GM21526 (cell line): ENCODE measurements at regions not wholly inside any gene's neighbourhood (a gene's known extent, or its start where the extent isn't known, plus 50 kb on each side); places are given as distances from the start of the nearest gene placed in this dataset.
"Not testable (repeated sequence)": the region's sequence is repeated elsewhere in the genome, so short reads cannot be mapped to it uniquely, and the experiment has no call there.

Source experiments
- ATAC-seq: cut with Tn5 transposase; IDR thresholded peaks from one replicate; pipeline ENCODE4 v1.9.1; 2021; ENCODE audit warnings: moderate library complexity; ENCODE audit not compliant: unreplicated experiment, low FRiP score

GRCh38 chr7:85396676-85397075 is 209.8 kb upstream of the SEMA3D start:
- ATAC-seq: no peak

GRCh38 chr7:85392789-85393188 is 205.9 kb upstream of the SEMA3D start:
- no peak for ATAC-seq

DNA sequence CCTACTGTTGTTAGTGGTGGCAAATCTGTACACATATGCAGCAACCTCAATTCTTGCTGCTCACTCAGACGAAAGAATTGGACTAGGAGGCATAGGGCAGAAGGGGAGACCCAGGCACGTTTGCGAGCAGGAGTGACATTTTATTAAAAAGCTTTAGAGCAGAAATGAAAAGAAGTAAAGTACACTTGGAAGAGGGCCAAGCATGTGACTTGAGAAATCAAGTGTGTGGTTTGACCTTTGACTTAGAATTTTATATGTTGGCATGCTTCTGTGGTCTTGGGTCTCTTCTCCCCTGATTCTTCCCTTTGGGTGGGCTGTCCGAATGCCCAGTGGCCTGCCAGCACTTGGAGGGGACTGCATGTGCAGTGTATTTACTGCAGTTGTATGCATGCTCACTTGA is 205.5 kb upstream of the SEMA3D start:
- ATAC-seq: no peak

DNA sequence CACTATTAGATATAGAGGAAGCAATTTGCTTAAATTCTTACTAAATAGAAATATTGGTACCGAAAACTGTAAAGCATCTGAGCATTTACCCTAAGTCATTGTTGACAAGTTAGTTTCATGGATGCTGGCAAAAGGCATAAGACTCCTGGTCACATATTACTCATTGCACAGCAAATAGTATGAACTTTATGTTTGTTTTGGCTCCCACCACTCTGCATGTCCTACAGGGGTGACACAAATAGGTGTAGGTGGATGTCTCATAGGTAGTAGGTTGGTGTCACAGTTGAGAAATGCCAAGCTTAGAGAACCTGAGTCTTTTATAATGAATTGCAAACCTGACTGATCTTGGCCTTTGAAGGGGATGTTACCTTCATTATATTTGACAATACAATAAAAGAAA is 199.6 kb upstream of the SEMA3D start:
- ATAC-seq: no peak

DNA sequence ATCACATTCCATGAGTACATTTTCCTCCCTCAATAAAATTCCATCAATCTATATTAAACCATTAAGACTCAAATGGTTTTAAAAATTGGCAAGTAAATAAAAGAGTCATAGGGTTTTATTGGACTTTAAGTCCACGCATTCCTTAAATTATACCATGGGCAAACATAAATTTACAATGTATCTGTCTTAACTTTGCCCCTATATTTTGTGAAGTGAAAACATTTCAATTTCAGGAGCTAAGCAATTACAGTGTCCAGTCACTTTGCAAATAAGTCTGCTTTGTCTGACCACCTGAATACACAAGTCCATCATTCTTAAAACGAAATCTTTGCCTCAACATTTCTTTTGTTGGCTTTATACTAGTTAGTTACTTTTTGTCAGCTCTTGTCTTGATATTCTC is 197.5 kb upstream of the SEMA3D start:
- no peak for ATAC-seq

- no peak for ATAC-seq
These were observed 194.4 kb upstream of the SEMA3D start for GRCh38 chr7:85381212-85381611.

DNA sequence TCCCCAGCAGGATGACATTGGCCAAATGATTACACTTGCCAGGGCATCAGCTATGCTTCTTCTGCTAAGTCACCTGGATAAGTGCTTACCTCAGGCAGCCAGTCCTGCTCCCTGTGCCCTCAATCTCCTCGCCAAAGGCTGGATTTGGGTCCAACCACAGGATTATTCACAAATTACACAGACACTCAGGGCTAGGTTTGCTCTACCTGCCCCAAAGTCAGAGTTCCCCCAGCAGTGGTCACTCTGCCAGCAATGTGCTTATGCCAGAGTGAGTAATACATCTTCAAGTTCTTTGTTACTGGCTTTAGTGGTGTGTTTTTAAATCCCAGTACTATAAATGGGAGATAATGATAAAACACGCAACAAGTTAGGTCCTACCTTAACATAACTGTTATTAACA is 189.7 kb upstream of the SEMA3D start:
- no peak for ATAC-seq

DNA sequence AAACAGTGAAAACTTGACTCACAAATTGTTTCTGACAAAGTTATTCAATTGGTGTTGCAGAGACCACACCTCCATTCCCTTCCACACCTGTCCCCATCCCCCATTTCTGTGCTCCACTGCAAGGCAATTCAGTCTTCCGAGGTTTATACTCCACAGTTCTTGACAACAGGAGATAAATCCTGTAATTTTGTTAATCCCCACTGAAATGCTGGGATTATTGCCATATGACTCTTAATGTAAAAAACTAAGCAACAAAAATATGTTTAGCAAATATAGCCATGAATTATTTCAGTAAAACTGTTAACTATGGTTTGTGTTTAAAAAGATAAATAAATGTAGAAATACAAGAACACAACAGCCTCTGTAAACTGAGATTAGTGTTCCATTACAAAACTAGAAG is 170.1 kb upstream of the SEMA3D start:
- no peak for ATAC-seq

DNA sequence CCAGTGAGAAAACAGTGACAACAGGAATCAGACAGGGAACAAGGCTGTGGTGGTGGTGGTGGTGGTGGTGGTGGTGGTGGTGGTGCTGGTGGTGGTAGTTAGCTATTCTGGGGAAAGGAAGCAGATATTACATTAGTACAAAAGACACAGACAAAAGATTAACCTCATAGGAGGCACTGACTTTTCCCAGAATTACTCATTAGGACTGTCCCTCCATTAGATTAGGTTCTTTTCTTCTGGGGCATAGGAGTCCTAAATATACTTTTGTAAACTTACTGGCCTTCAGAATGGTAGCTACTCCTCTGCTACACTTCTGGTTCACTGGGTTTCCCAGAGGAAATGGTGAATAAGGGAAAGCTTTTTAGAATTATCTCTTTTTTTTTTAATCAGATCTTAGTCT is 156.6 kb upstream of the SEMA3D start:
- no peak for ATAC-seq

- no peak for ATAC-seq
These were observed 155.9 kb upstream of the SEMA3D start for GRCh38 chr7:85342781-85343180.

GRCh38 chr7:85341973-85342372 is 155.1 kb upstream of the SEMA3D start:
- no peak for ATAC-seq

DNA sequence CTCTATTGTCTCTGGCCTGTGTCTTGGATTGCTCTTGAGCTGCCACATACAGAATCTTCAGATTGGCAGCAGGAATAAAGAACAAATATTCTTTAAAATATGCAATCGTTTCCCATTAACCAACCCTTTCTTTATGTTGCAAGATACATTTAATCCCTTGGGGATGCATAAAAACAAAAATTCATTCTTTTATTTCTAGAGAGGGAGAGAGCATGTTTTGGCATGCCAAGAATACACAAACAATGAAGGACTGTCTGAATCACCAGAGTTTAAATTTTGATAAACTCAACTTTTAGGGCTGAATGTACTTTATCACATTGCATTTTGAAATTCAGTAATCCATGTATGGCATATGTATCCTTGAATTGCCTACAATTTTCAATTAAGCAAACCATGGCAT is 154.3 kb upstream of the SEMA3D start:
- no peak for ATAC-seq

GRCh38 chr7:85336086-85336485 is 149.2 kb upstream of the SEMA3D start:
- no peak for ATAC-seq

DNA sequence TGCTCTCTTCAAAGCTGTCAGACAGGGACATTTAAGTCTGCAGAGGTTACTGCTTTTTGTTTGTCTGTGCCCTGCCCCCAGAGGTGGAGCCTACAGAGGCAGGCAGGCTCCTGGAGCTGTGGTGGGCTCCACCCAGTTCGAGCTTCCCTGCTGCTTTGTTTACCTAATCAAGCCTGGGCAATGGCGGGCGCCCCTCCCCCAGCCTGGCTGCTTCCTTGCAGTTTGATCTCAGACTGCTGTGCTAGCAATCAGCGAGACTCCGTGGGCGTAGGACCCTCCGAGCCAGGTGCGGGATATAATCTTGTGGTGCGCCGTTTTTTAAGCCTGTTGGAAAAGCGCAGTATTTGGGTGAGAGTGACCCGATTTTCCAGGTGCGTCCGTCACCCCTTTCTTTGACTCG is 148.3 kb upstream of the SEMA3D start:
- not testable (repeated sequence) for ATAC-seq

DNA sequence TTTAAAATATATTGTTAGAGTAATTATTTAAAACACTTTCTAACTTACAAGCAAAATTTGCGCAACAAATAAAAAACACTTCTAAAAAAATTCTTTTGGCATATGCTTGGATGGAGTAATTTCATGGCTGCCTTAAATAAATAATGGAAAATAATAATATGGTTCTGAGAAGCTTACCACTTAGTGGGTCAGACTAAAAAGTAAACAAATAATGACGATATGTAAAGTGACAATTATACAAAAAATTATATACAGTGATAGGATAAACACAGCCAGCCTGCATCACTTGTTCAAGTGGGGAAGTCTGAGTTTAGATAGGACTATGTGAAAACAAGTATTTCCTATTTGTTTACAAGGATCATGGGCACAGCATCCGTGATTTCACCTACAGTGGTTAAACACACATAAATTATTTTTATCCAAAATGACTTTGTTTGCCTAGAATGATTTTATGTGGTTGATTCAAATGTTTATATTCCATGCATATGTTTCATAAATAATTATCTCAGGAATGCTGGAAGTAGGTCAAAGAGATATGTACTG is 141.7 kb upstream of the SEMA3D start:
- ATAC-seq: no peak

DNA sequence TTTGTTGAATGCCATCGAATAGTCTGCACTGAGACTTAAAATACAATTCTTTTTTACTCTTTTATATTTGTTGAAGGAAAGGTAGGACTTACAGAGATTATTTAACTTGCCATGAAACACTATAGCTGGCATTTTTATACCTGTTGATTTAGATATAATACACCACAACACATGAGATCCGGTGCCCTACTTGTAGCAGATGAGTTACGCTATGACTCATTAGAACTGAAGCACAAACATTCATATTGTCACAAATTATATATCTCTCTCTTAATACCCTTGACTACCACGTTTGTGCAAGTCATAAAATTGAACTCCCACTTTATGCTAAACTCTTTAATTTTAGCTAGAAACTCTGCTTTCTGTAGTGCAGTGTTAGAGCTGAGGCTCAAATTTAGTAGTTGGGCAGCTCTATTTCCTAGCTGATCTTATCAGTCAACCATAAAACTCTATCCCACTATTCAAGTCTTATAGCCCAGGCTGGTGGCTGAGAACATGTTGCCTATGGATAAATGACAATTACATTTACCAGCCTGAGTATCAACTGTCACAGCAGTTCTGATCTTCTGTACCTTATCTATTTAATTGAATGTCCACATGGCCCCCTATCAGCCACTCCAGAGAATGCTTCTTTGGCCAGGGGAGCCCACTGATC is 137.4 kb upstream of the SEMA3D start:
- ATAC-seq: no peak

- ATAC-seq: no peak
These were observed 135.4 kb upstream of the SEMA3D start for GRCh38 chr7:85322252-85322651.

DNA sequence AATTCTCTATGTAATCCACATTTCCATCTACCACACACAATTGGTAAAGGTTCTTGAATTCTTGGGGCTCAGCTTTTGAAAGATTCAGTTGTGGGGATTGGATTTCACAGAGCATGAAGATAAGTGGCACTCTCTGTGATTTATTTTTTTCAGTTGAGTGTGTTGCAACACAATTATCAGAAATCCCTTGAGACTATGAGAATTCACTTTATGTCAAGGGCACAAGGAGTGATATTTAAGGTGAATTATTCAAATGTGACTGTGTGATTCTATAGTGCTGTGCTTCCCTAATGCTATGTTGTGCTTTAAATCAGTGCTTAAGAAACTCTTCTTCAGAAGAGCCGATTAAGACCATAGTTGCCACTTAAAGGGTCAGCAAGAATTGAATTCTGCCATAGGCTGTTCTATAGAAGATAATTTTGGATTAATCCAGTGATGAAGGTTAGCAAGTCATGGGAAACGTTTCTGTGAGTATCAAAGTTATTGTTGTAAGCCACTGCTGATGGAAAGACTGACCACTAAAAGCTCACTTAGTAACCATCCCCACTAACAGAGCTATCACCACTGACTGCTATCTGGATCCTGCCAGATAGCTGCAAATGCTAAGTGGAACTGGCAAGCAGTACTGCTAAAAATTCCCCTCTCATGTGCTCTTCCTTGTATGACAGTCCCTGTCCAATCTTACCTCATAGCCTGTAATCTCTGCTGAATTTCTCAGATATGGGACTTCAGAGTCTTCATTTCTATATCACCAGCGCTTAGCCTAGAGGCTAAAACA is 134.0 kb upstream of the SEMA3D start:
- no peak for ATAC-seq

DNA sequence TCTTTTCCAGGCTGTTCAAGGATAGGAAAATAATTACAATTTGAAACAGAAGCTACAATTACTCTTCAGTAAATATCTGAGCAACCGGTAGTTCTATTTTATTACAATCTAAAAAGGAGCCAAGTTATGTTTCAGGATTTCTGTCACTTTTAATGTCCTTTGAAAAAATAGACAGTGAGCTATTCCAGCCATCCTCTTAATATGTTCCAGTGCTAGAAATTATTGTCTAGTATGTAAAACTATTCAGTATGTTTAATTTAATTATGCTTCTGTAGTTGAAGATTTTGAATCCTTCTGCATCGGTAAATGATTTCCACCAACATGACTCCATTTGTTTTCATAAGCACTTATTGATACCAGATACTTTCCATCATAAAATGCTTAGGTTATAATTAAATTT is 129.6 kb upstream of the SEMA3D start:
- no peak for ATAC-seq

- ATAC-seq: no peak
These were observed 123.4 kb upstream of the SEMA3D start for GRCh38 chr7:85310301-85310700.

- no peak for ATAC-seq
These were observed 119.3 kb upstream of the SEMA3D start for GRCh38 chr7:85306115-85306514.

DNA sequence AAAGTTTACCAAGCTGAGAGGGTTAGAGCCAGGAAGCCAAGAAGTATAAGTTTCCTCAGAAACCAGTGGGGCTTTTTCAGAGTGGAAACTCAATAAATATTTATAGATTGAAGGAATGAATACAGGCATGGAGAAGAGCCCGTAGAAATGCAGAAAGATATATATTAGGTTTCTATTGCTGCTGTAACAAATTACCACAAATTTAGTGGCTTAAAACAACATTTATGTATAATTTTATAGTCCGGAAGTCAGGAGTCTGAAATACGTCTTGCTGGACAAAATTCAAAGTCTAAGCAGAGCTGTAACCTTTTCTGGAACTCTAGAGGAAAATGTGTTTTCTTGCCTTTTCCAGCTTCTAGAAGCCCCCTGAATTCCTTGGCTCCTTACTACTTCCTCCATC is 107.3 kb upstream of the SEMA3D start:
- no peak for ATAC-seq
